ENCODE measurements at regions not wholly inside any gene's neighbourhood (a gene's known extent, or its start where the extent isn't known, plus 50 kb on each side); places are given as distances from the start of the nearest gene placed in this dataset.

DNA sequence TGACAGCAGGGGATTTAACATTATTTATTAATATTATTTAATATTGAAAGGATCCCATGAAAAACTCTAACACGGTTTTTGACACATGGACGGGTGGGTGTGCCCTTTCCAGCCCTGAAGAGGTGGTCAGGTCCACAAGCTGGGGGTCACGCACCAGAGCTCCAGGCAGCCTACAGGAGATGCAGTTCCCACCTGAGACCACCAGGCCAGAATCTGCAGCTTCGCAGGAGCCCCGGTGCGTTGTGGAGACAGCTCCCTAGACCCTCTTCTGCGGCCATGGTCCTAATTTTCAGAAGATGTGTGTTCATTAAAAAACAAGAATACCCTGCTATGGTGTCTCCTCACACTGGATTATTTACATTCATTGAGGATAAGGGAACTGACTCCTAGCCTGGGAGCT is 331.1 kb downstream of the C16orf95 start:
- DNase-seq (ENCODE audit: low spot score in 2 of 2, unreplicated experiment in 2 of 2) = no peak
- H3K4me3 Mint-ChIP-seq = no peak overlapping the region
- no peaks in the 10 kb centered on the region for H3K9me3 Mint-ChIP-seq
- peaks cover 34% of the 10 kb centered on the region for H3K4me1 Mint-ChIP-seq
- TF ChIP-seq, protein P1, sequence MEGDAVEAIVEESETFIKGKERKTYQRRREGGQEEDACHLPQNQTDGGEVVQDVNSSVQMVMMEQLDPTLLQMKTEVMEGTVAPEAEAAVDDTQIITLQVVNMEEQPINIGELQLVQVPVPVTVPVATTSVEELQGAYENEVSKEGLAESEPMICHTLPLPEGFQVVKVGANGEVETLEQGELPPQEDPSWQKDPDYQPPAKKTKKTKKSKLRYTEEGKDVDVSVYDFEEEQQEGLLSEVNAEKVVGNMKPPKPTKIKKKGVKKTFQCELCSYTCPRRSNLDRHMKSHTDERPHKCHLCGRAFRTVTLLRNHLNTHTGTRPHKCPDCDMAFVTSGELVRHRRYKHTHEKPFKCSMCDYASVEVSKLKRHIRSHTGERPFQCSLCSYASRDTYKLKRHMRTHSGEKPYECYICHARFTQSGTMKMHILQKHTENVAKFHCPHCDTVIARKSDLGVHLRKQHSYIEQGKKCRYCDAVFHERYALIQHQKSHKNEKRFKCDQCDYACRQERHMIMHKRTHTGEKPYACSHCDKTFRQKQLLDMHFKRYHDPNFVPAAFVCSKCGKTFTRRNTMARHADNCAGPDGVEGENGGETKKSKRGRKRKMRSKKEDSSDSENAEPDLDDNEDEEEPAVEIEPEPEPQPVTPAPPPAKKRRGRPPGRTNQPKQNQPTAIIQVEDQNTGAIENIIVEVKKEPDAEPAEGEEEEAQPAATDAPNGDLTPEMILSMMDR (IDR thresholded peaks at IDR 0.05; ENCODE audit: unreplicated experiment) = no peak
- no peaks in the 10 kb centered on the region for H3K36me3 Mint-ChIP-seq
- peaks cover 34% of the 10 kb centered on the region for H3K27me3 Mint-ChIP-seq (ENCODE audit: low read depth)
- H3K27ac Mint-ChIP-seq = no peak overlapping the region

DNA sequence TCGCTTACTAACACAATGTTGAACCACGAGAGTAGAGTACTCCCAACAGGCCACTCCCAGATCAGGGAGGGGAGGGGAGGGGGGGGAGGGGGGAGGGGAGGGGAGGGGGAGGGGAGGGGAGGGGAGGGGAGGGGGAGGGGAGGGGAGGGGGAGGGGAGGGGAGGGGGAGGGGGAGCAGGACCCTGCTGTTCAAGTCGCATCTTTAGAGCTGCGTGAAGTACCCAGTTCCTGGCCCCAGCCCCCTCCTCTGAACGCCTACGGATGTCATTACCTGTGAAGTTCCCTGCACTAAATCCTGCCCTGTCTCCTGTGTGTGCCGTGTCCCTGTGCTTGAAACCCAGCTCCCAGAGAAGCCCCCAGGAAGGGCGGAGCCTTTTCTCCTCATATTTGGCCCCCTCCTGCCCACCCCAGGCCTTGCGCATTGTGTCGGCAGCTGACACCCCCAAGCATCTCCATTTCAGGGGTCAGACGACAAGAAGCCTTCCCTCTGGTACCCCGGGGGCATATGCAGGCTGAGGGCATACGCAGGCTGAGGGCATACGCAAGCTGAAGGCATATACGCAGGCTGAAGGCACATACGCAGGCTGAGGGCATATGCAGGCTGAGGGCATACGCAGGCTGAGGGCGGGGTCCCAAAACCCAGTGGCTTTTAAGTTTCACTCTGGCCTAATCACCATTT is 330.2 kb downstream of the C16orf95 start:
- Mint-ChIP-seq H3K9me3 (no peaks in the 10 kb centered on the region), H3K36me3 (no peaks in the 10 kb centered on the region), H3K4me3 (no peak overlapping the region), H3K4me1 (peaks cover 34% of the 10 kb centered on the region), H3K27ac (no peak overlapping the region), H3K27me3 (ENCODE audit: low read depth) (peaks cover 36% of the 10 kb centered on the region)
- DNase-seq (ENCODE audit: low spot score in 2 of 2, unreplicated experiment in 2 of 2) = no peak
- TF ChIP-seq, protein P1 (IDR thresholded peaks at IDR 0.05; ENCODE audit: unreplicated experiment) = no peak

DNA sequence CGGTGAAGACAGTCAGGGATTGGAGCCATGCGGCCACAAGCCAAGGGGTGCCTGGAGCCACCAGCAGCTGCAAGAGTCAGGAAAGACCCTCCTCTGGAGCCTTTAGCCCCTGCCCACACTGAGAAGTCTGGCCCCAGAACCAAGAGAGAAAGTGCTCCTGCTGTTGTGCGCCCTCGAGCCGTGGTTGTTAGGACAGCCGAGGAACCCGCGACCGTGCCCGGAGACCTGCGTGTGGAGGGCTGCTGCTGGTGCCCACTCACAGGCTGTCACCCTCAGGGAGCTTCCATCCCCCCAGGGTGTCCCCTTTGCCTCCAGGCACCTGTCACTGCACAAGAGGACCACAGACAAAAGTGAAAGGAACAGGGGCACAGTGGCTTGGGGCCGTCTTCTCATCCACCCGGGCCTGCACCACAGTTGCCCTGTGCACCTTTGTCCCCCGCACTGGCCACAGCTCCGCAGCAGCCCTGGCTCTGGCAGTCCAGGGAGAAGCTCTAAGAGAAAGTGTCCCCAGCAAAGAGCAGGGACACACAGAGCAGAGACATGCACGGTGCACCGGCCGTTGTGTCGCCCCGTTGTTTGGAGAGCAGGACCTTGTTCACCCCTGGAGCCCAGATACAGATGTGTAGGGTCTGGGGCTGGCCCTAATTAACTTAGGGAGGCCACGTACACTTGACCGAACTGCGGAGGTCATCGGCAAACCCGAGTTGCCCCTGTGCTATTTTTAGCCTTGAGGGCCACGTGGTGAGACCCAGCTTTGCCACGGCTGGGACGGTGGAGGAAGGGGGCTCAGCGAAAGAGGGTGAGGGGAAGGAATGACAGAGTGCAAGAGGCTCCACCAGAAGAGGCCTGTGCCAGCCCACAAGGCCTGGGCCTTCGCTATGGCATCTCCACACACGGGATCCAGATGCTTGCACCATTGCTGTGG is 329.2 kb downstream of the C16orf95 start:
- no peak for DNase-seq (ENCODE audit: low spot score in 2 of 2, unreplicated experiment in 2 of 2)
- Mint-ChIP-seq H3K4me3 (no peak overlapping the region), H3K27me3 (ENCODE audit: low read depth) (peaks cover 40% of the 10 kb centered on the region), H3K9me3 (peaks cover 7% of the 10 kb centered on the region), H3K36me3 (no peaks in the 10 kb centered on the region), H3K4me1 (peaks cover 34% of the 10 kb centered on the region), H3K27ac (no peak overlapping the region)
- TF ChIP-seq, protein P1 (IDR thresholded peaks at IDR 0.05; ENCODE audit: unreplicated experiment) = no peak

DNA sequence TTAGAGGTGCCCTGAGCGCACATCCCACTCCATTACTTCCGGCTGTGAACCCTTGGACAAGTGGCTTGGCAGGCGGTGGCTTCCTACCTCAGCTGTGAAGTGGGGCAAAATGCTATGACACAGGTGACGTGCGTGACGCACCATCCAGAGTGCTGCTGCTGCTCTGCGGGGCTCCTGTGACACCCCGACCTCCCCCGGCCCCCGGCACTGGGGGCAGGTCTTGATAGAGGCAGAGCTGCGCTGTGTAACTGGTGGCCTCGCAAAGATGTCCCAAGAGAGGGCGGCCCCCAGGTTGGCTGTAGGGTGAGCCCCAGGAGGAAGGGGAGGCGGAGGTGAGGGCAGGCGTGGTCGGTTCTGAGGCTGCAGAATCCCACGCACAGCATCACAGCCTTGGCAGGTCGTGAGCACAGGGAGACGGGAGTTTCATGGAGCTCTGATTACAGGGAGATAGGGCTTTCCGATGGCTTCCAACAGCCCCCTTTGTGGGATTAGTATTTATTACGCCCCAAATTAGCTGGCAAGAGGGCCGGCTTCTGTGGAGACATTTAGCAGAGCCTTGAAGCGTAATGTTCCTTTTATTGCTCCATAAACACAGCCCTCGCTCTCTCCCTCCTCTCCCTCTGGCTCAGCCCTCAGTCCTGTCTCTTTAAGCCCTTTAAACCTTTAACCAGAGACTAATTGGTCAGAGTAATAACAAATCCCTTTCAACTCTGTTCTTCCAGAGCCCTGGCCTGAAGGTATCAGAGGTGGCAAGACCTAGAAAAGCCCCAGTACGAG is 328.1 kb downstream of the C16orf95 start:
- Mint-ChIP-seq H3K9me3 (peaks cover 7% of the 10 kb centered on the region), H3K4me3 (no peak overlapping the region), H3K36me3 (no peaks in the 10 kb centered on the region), H3K27ac (peak overlapping the region; percentile 70), H3K4me1 (peaks cover 36% of the 10 kb centered on the region), H3K27me3 (ENCODE audit: low read depth) (peaks cover 42% of the 10 kb centered on the region)
- DNase-seq (ENCODE audit: low spot score in 2 of 2, unreplicated experiment in 2 of 2) = no peak
- TF ChIP-seq, protein P1 (IDR thresholded peaks at IDR 0.05; ENCODE audit: unreplicated experiment) = no peak

DNA sequence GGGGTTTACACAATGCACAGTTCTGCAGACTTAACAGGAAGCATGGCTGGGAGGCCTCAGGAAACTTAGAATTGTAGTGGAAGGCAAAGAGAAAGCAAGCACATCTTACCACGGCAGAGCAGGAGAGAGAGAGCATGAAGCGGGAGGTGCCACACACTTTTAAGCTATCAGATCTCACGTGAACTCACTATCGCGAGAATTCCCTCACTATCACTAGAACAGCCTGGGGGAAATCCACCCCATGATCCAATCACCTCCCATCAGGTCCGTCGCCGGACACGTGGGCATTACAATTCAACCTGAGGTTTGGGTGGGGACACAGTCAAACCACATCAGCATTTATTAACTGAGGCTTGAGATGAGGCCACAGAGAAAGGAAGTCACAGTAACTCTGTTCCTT is 326.7 kb downstream of the C16orf95 start:
- no peak for DNase-seq (ENCODE audit: low spot score in 2 of 2, unreplicated experiment in 2 of 2)
- H3K4me1 Mint-ChIP-seq = peaks cover 37% of the 10 kb centered on the region
- no peak overlapping the region for H3K4me3 Mint-ChIP-seq
- no peaks in the 10 kb centered on the region for H3K36me3 Mint-ChIP-seq
- TF ChIP-seq, protein P1 (IDR thresholded peaks at IDR 0.05; ENCODE audit: unreplicated experiment) = no peak
- H3K27ac Mint-ChIP-seq = no peak overlapping the region
- H3K27me3 Mint-ChIP-seq (ENCODE audit: low read depth) = peaks cover 48% of the 10 kb centered on the region
- H3K9me3 Mint-ChIP-seq = peaks cover 7% of the 10 kb centered on the region
